ENCODE measurements at regions not wholly inside any gene's neighbourhood (a gene's known extent, or its start where the extent isn't known, plus 50 kb on each side); places are given as distances from the start of the nearest gene placed in this dataset.

DNA sequence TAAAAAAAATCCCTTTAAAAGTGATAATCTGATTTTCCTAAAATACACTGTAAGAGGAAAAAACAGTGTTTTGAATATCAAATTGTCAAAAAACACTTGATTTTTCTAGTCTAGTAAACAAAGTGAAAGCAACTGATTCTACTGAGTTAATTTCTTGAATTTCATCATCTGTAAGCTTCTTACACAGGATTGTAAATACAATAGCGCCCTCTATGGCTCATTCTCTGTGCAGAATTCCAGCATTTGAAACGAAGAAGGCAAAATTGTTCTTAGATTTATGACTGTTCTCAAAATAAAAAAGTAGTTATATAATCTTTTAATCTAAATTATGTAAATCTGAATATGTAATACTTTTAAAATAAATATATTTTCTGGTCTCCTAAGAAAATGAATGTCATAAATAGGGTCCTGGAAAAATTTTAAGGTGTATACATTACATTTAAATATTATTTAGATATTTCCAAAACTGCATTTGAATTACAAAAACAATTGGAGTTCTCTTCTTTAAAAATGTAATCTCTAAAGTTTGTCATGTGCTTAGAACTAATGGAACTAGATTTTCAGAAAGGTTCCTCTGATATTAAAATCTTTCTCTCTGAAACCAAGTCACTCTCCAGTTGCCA, 176.9 kb upstream of the MC4R start:
- Histone ChIP-seq H4K91ac (ENCODE audit: insufficient read depth, low read depth, low read length) (no peak overlapping the region), H3K9me3 (ENCODE audit: control insufficient read depth, insufficient read depth, low read length) (no peaks in the 10 kb centered on the region), H3K27ac (ENCODE audit: insufficient read depth, low read length) (no peak overlapping the region), H3K27me3 (ENCODE audit: control insufficient read depth, insufficient read depth, low read length) (no peaks in the 10 kb centered on the region), H3K4ac (ENCODE audit: low read depth, low read length) (no peak overlapping the region), H3K23ac (ENCODE audit: low read depth, low read length) (no peak overlapping the region), H3K4me1 (ENCODE audit: control insufficient read depth, insufficient read depth, low read length) (no peaks in the 10 kb centered on the region), H4K8ac (ENCODE audit: low read depth in 2 of 2, low read length in 2 of 2) (no peak overlapping the region), H2AK9ac (replicated peaks; ENCODE audit: low read depth, low read length, poor library complexity) (no peak overlapping the region), H2AFZ (replicated peaks; ENCODE audit: low read length, poor library complexity) (no peak overlapping the region), H4K5ac (ENCODE audit: low read depth, low read length) (no peak overlapping the region), H3K4me2 (ENCODE audit: low read depth, low read length) (no peak overlapping the region), H3K9me1 (ENCODE audit: insufficient read depth, low read length) (no peaks in the 10 kb centered on the region), H2BK20ac (ENCODE audit: low read depth, low read length) (no peak overlapping the region), H3K9ac (ENCODE audit: low read depth, low read length) (no peak overlapping the region), H3K18ac (ENCODE audit: low read depth, low read length) (no peak overlapping the region), H2BK15ac (ENCODE audit: low read depth, low read length) (no peak overlapping the region), H3K14ac (replicated peaks; ENCODE audit: low read depth, low read length) (no peak overlapping the region), H4K20me1 (ENCODE audit: insufficient read depth, low read length) (no peaks in the 10 kb centered on the region), H3K4me3 (ENCODE audit: insufficient read depth, low read depth, low read length) (no peak overlapping the region), H3K36me3 (ENCODE audit: control insufficient read depth, insufficient read depth, low read length) (no peaks in the 10 kb centered on the region), H3K56ac (ENCODE audit: extremely low read depth, insufficient read depth, low read length) (no peak overlapping the region), H2BK120ac (ENCODE audit: low read depth, low read length) (no peak overlapping the region), H3K79me1 (ENCODE audit: low read depth in 1 of 2, low read length in 2 of 2) (no peaks in the 10 kb centered on the region), H2AK5ac (ENCODE audit: low read depth, low read length) (no peak overlapping the region), H2BK5ac (ENCODE audit: low read depth, low read length, poor library complexity, severe bottlenecking) (no peak overlapping the region)
- no CpG with 5 or more reads among the region's 2 CpGs for WGBS, 2 experiments (ENCODE audit: extremely low coverage in 2 of 2, insufficient read length in 1 of 2)
- DNase-seq (peak; percentile 78), ATAC-seq (ENCODE audit: low read depth) (peak; percentile 66)
- POLR2A ChIA-PET (ENCODE audit: unreplicated experiment): no interaction called here
- peak; percentile 81 for TF ChIP-seq CEBPB (IDR thresholded peaks at IDR 0.05; ENCODE audit: low read depth, low read length)
- no peak for TF ChIP-seq FOS (IDR thresholded peaks at IDR 0.05; ENCODE audit: low read depth, low read length)
- TF ChIP-seq RAD21 (IDR thresholded peaks at IDR 0.05; ENCODE audit: low read length): peak; percentile 88
- no peak for TF ChIP-seq MXI1 (IDR thresholded peaks at IDR 0.05; ENCODE audit: borderline replicate concordance, low read depth, low read length)
- TF ChIP-seq, protein P1, sequence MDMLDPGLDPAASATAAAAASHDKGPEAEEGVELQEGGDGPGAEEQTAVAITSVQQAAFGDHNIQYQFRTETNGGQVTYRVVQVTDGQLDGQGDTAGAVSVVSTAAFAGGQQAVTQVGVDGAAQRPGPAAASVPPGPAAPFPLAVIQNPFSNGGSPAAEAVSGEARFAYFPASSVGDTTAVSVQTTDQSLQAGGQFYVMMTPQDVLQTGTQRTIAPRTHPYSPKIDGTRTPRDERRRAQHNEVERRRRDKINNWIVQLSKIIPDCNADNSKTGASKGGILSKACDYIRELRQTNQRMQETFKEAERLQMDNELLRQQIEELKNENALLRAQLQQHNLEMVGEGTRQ (IDR thresholded peaks at IDR 0.05; ENCODE audit: low read depth, low read length): no peak
- no peak for TF ChIP-seq RFX5 (IDR thresholded peaks at IDR 0.05; ENCODE audit: low read depth, low read length)
- TF ChIP-seq CTCF (conservative IDR thresholded peaks at IDR 0.05; ENCODE audit: low read depth, low read length): peak; percentile 90
- TF ChIP-seq SMC3 (IDR thresholded peaks at IDR 0.05; ENCODE audit: low read depth, low read length): peak; percentile 77
- no TSS peak for BruUV-seq (replicated peaks)
- dilution Hi-C loops (cut with HindIII; ENCODE audit: low sequenced_read_pairs, unreplicated experiment) (no loop called here), intact Hi-C loops (cut with micrococcal nuclease) (loop anchor here (1.0 to 5.0 kb wide), 4 partner anchors 553 to 712 kb away; no protein-coding TSS in a partner anchor), in situ Hi-C loops (cut with MboI; ENCODE audit: low sequenced_read_pairs) (loop anchor here (10.0 kb wide), 1 partner anchor 705 kb away; no protein-coding TSS in a partner anchor)
- CTCF ChIA-PET: interaction anchor here (0.6 to 2.2 kb wide), 5 partner anchors 14 to 561 kb away, joined by 3 to 19 read pairs (median 3); no protein-coding TSS in a partner anchor

Measured in IMR-90 (cell line).